ENCODE measurements at regions not wholly inside any gene's neighbourhood (a gene's known extent, or its start where the extent isn't known, plus 50 kb on each side); places are given as distances from the start of the nearest gene placed in this dataset.

- ChIA-PET CTCF (no interaction called here), POLR2A (ENCODE audit: unreplicated experiment) (no interaction called here)
- H3K27ac ChIP-seq (ENCODE audit: insufficient read depth, low read length): no peak overlapping the region
- H2BK15ac ChIP-seq (ENCODE audit: low read depth, low read length): no peak overlapping the region
- in situ Hi-C loops (cut with MboI; ENCODE audit: low sequenced_read_pairs) (no loop called here), dilution Hi-C loops (cut with HindIII; ENCODE audit: low sequenced_read_pairs, unreplicated experiment) (no loop called here), intact Hi-C loops (cut with micrococcal nuclease) (no loop called here)
- no peak overlapping the region for H3K4me2 ChIP-seq (ENCODE audit: low read depth, low read length)
- no peak overlapping the region for H3K23ac ChIP-seq (ENCODE audit: low read depth, low read length)
- no peaks in the 10 kb centered on the region for H4K20me1 ChIP-seq (ENCODE audit: insufficient read depth, low read length)
- H2AK5ac ChIP-seq (ENCODE audit: low read depth, low read length): no peak overlapping the region
- no peak overlapping the region for H3K4ac ChIP-seq (ENCODE audit: low read depth, low read length)
- no peak overlapping the region for H2BK120ac ChIP-seq (ENCODE audit: low read depth, low read length)
- ATAC-seq (ENCODE audit: low read depth): no peak
- TF ChIP-seq RCOR1 (IDR thresholded peaks at IDR 0.05; ENCODE audit: insufficient replicate concordance, low read length) (no peak), ELK1 (IDR thresholded peaks at IDR 0.05; ENCODE audit: borderline replicate concordance, low read depth, low read length) (no peak)
- BruUV-seq (replicated peaks): no TSS peak
- H3K9me3 ChIP-seq (ENCODE audit: control insufficient read depth, insufficient read depth, low read length): peaks cover 16% of the 10 kb centered on the region
- WGBS, 2 experiments (ENCODE audit: extremely low coverage in 2 of 2, insufficient read length in 1 of 2): 80% methylated on average over 1 of the region's 8 CpGs; no CpG with 5 or more reads in 1 of the 2 experiments
- no peaks in the 10 kb centered on the region for H3K27me3 ChIP-seq (ENCODE audit: control insufficient read depth, insufficient read depth, low read length)
- H3K14ac ChIP-seq (replicated peaks; ENCODE audit: low read depth, low read length): no peak overlapping the region
- H3K4me3 ChIP-seq (ENCODE audit: insufficient read depth, low read depth, low read length): no peak overlapping the region
- H3K36me3 ChIP-seq (ENCODE audit: control insufficient read depth, insufficient read depth, low read length): no peaks in the 10 kb centered on the region
- H3K79me1 ChIP-seq (ENCODE audit: low read depth in 1 of 2, low read length in 2 of 2): no peaks in the 10 kb centered on the region
- H3K9me1 ChIP-seq (ENCODE audit: insufficient read depth, low read length): no peaks in the 10 kb centered on the region
- no peaks in the 10 kb centered on the region for H3K4me1 ChIP-seq (ENCODE audit: control insufficient read depth, insufficient read depth, low read length)
- H2AFZ ChIP-seq (replicated peaks; ENCODE audit: low read length, poor library complexity): no peak overlapping the region
- no peak overlapping the region for H3K9ac ChIP-seq (ENCODE audit: low read depth, low read length)
- no peak overlapping the region for H4K5ac ChIP-seq (ENCODE audit: low read depth, low read length)
- no peak overlapping the region for H3K56ac ChIP-seq (ENCODE audit: extremely low read depth, insufficient read depth, low read length)
- H2BK20ac ChIP-seq (ENCODE audit: low read depth, low read length): no peak overlapping the region
- H4K8ac ChIP-seq (ENCODE audit: low read depth in 2 of 2, low read length in 2 of 2): no peak overlapping the region
- no peak overlapping the region for H2AK9ac ChIP-seq (replicated peaks; ENCODE audit: low read depth, low read length, poor library complexity)
- H4K91ac ChIP-seq (ENCODE audit: insufficient read depth, low read depth, low read length): no peak overlapping the region
- no peak for DNase-seq
- no peak overlapping the region for H2BK5ac ChIP-seq (ENCODE audit: low read depth, low read length, poor library complexity, severe bottlenecking)
- no peak overlapping the region for H3K18ac ChIP-seq (ENCODE audit: low read depth, low read length)
Measured at GRCh38 chr14:27164139-27164538, 566.3 kb upstream of the NOVA1 start.

Measured in IMR-90 (cell line).